ENCODE measurements at regions not wholly inside any gene's neighbourhood (a gene's known extent, or its start where the extent isn't known, plus 50 kb on each side); places are given as distances from the start of the nearest gene placed in this dataset.
A peak's percentile ranks its signal among the peaks of the same experiment; 100 is the strongest.

DNA sequence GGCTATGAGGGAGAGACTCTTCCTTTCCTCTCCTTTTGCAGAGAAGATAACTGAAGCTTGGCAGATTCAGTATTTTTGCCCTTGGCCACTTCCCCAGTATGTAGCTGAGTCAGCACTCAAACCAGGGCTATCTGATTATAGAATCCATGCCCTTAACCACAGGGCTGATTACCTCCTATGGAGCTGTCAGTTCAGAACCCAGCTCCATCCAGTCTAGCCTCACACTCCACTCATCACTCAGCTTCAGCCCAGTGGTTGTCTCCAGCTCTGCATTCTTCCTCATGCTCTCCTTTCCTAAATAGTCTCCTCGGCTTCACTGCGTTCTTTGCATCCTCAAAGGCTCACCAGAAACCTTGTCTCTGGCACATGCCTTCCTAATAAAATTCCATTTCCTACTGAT is 151.6 kb upstream of the BLID start:
- peak; percentile 54 for ATAC-seq
- Histone ChIP-seq H3K9ac (ENCODE audit: low read length) (no peak overlapping the region), H4K20me1 (ENCODE audit: insufficient read depth) (no peaks in the 10 kb centered on the region), H3K4me1 (ENCODE audit: control insufficient read depth in 1 of 2, insufficient read depth in 2 of 2, low read length in 2 of 2) (peaks cover 3 to 11% of the 10 kb centered on the region in 2 experiments; a peak in 3 of 4 replicates), H3K36me3 (ENCODE audit: control insufficient read depth in 1 of 2, insufficient read depth in 2 of 2, low read length in 2 of 2) (no peaks in the 10 kb centered on the region), H2AFZ (ENCODE audit: low read depth, low read length, poor library complexity, severe bottlenecking) (no peak overlapping the region), H3K4me3 (replicated peaks in 1 of 2; ENCODE audit: low read depth in 1 of 2, low read length in 2 of 2) (no peak overlapping the region), H3K27me3 (ENCODE audit: insufficient read depth, low read length) (no peaks in the 10 kb centered on the region), H3K27ac (ENCODE audit: low read depth, low read length) (no peak overlapping the region), H3K9me2 (ENCODE audit: insufficient read depth) (no peaks in the 10 kb centered on the region), H3K79me2 (ENCODE audit: insufficient read depth, low read length) (no peaks in the 10 kb centered on the region), H3K9me3 (ENCODE audit: control insufficient read depth in 1 of 2, insufficient read depth in 1 of 2, low read depth in 1 of 2, low read length in 2 of 2) (no peaks in the 10 kb centered on the region), H3K4me2 (ENCODE audit: low read length) (no peak overlapping the region)
- intact Hi-C loops (cut with micrococcal nuclease), result no loop called here
- TF ChIP-seq, protein P1, sequence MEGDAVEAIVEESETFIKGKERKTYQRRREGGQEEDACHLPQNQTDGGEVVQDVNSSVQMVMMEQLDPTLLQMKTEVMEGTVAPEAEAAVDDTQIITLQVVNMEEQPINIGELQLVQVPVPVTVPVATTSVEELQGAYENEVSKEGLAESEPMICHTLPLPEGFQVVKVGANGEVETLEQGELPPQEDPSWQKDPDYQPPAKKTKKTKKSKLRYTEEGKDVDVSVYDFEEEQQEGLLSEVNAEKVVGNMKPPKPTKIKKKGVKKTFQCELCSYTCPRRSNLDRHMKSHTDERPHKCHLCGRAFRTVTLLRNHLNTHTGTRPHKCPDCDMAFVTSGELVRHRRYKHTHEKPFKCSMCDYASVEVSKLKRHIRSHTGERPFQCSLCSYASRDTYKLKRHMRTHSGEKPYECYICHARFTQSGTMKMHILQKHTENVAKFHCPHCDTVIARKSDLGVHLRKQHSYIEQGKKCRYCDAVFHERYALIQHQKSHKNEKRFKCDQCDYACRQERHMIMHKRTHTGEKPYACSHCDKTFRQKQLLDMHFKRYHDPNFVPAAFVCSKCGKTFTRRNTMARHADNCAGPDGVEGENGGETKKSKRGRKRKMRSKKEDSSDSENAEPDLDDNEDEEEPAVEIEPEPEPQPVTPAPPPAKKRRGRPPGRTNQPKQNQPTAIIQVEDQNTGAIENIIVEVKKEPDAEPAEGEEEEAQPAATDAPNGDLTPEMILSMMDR (IDR thresholded peaks at IDR 0.05 in 2 of 3, conservative IDR thresholded peaks at IDR 0.05 in 1 of 3; ENCODE audit: borderline replicate concordance in 1 of 3, insufficient read depth in 1 of 3, low read depth in 2 of 3, low read length in 2 of 3), result no peak
- no peak for TF ChIP-seq CEBPB (IDR thresholded peaks at IDR 0.05; ENCODE audit: low read depth)
- TF ChIP-seq, protein P2, sequence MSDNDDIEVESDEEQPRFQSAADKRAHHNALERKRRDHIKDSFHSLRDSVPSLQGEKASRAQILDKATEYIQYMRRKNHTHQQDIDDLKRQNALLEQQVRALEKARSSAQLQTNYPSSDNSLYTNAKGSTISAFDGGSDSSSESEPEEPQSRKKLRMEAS (IDR thresholded peaks at IDR 0.05), result no peak
- TF ChIP-seq EGR1 (IDR thresholded peaks at IDR 0.05; ENCODE audit: low read depth), result no peak
- TF ChIP-seq POLR2A (IDR thresholded peaks at IDR 0.05; ENCODE audit: borderline replicate concordance, extremely low read depth, insufficient read depth, insufficient read length), result no peak
- TF ChIP-seq FOSL1 (IDR thresholded peaks at IDR 0.05; ENCODE audit: low read depth), result no peak
- TF ChIP-seq JUND (IDR thresholded peaks at IDR 0.05), result no peak
- no peak for TF ChIP-seq ZFX (IDR thresholded peaks at IDR 0.05)
- TF ChIP-seq YY1 (IDR thresholded peaks at IDR 0.05; ENCODE audit: extremely low read depth, insufficient replicate concordance, low read depth, low read length), result no peak
- no peak for TF ChIP-seq ELF1 (IDR thresholded peaks at IDR 0.05; ENCODE audit: borderline replicate concordance, low read depth)
- no peak for TF ChIP-seq EZH2 (IDR thresholded peaks at IDR 0.05)
- TF ChIP-seq SP1 (IDR thresholded peaks at IDR 0.05; ENCODE audit: low read depth), result no peak
- ChIA-PET CTCF (no interaction called here), RAD21 (ENCODE audit: low non-redundant PET in 1 of 2, low total read pairs in 2 of 2, uncharacterized antibody in 2 of 2, unreplicated experiment in 2 of 2) (no interaction called here), POLR2A (no interaction called here)
- no TSS peak for BruUV-seq (replicated peaks)
- DNase-seq (ENCODE audit: low read depth, low spot score), result no peak

All from HCT116 (cell line).